ENCODE measurements at regions not wholly inside any gene's neighbourhood (a gene's known extent, or its start where the extent isn't known, plus 50 kb on each side); places are given as distances from the start of the nearest gene placed in this dataset.

DNA sequence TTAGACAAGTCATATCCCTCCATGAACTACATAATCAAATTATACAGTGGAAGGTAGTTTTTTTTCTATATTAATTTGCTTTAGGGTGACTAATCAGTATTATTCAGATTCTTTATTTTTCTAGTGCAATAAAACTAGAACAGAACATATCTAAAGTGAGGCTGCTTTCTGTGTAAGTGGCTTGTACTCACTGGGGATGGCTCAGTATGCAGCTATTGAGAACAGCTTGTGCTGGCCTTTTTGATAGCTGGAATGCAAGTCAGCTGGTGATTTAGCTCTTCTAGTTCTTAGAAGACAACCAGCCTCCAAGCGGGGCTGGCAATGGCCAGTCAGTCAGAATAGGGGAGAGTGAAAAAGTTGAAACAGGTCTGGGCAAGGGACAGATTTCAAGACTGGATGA is 119.4 kb downstream of the BLID start:
- TF ChIP-seq, protein P1, sequence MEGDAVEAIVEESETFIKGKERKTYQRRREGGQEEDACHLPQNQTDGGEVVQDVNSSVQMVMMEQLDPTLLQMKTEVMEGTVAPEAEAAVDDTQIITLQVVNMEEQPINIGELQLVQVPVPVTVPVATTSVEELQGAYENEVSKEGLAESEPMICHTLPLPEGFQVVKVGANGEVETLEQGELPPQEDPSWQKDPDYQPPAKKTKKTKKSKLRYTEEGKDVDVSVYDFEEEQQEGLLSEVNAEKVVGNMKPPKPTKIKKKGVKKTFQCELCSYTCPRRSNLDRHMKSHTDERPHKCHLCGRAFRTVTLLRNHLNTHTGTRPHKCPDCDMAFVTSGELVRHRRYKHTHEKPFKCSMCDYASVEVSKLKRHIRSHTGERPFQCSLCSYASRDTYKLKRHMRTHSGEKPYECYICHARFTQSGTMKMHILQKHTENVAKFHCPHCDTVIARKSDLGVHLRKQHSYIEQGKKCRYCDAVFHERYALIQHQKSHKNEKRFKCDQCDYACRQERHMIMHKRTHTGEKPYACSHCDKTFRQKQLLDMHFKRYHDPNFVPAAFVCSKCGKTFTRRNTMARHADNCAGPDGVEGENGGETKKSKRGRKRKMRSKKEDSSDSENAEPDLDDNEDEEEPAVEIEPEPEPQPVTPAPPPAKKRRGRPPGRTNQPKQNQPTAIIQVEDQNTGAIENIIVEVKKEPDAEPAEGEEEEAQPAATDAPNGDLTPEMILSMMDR (IDR thresholded peaks at IDR 0.05): no peak
- TF ChIP-seq POLR2A (IDR thresholded peaks at IDR 0.05): no peak

All from thyroid gland (tissue), 4 donors.